Mucosa of stomach (tissue), 1 donor: ENCODE measurements at regions not wholly inside any gene's neighbourhood (a gene's known extent, or its start where the extent isn't known, plus 50 kb on each side); places are given as distances from the start of the nearest gene placed in this dataset.
"Not testable (repeated sequence)": the region's sequence is repeated elsewhere in the genome, so short reads cannot be mapped to it uniquely, and the experiment has no call there.

Experiments
- H3K27me3 ChIP-seq: one replicate; pipeline ENCODE4 v1.7.0; 2013; ENCODE audit warnings: mild to moderate bottlenecking, low read length; ENCODE audit not compliant: control insufficient read depth, insufficient read depth
- H3K36me3 ChIP-seq: one replicate; pipeline ENCODE4 v1.7.0; 2013; ENCODE audit warnings: low read length; ENCODE audit not compliant: control insufficient read depth, insufficient read depth
- H3K4me1 ChIP-seq: one replicate; pipeline ENCODE4 v1.7.0; 2013; ENCODE audit warnings: mild to moderate bottlenecking, low read length; ENCODE audit not compliant: control insufficient read depth, insufficient read depth
- H3K4me3 ChIP-seq: one replicate; pipeline ENCODE4 v1.7.0; 2013; ENCODE audit warnings: low read length
- H3K9ac ChIP-seq: one replicate; pipeline ENCODE4 v1.7.0; 2013; ENCODE audit warnings: mild to moderate bottlenecking, low read length, moderate library complexity
- H3K9me3 ChIP-seq: one replicate; pipeline ENCODE4 v1.7.0; 2013; ENCODE audit warnings: mild to moderate bottlenecking, low read length, moderate library complexity; ENCODE audit not compliant: control insufficient read depth
- donor health status: Pancreatic carcinoma.

GRCh38 chrX:13492286-13492685, 77.1 kb upstream of the EGFL6 start:
- H3K4me3 ChIP-seq = no peak overlapping the region
- no peaks in the 10 kb centered on the region for H3K27me3 ChIP-seq
- H3K4me1 ChIP-seq = peaks cover 30% of the 10 kb centered on the region
- H3K9me3 ChIP-seq = no peaks in the 10 kb centered on the region
- no peaks in the 10 kb centered on the region for H3K36me3 ChIP-seq
- no peak overlapping the region for H3K9ac ChIP-seq

DNA sequence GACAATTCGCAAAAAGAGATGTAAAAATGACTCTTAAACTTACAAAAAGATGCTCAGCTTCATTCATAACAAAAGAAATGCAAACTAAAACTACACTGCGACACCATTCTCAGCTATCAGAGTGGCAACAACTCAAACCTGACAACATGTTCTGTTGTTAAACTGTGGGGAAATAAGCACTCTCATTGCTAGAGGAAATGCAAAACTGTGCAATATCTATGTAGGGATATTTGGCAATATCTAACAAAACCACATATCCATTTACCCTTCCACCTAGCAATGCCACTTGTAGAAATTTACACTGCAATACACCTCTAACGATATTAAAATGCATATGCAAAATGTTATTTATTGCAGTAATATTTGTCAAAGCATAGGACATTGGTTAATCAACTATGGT, 78.3 kb upstream of the EGFL6 start:
- Histone ChIP-seq H3K36me3 (no peaks in the 10 kb centered on the region), H3K4me1 (peaks cover 39% of the 10 kb centered on the region), H3K27me3 (no peaks in the 10 kb centered on the region), H3K9me3 (no peaks in the 10 kb centered on the region), H3K9ac (no peak overlapping the region), H3K4me3 (no peak overlapping the region)

- peaks cover 36% of the 10 kb centered on the region for H3K4me1 ChIP-seq
- no peaks in the 10 kb centered on the region for H3K9me3 ChIP-seq
- H3K36me3 ChIP-seq = no peaks in the 10 kb centered on the region
- H3K27me3 ChIP-seq = no peaks in the 10 kb centered on the region
- no peak overlapping the region for H3K4me3 ChIP-seq
- no peak overlapping the region for H3K9ac ChIP-seq
Measured at GRCh38 chrX:13489454-13489853, 79.9 kb upstream of the EGFL6 start.

DNA sequence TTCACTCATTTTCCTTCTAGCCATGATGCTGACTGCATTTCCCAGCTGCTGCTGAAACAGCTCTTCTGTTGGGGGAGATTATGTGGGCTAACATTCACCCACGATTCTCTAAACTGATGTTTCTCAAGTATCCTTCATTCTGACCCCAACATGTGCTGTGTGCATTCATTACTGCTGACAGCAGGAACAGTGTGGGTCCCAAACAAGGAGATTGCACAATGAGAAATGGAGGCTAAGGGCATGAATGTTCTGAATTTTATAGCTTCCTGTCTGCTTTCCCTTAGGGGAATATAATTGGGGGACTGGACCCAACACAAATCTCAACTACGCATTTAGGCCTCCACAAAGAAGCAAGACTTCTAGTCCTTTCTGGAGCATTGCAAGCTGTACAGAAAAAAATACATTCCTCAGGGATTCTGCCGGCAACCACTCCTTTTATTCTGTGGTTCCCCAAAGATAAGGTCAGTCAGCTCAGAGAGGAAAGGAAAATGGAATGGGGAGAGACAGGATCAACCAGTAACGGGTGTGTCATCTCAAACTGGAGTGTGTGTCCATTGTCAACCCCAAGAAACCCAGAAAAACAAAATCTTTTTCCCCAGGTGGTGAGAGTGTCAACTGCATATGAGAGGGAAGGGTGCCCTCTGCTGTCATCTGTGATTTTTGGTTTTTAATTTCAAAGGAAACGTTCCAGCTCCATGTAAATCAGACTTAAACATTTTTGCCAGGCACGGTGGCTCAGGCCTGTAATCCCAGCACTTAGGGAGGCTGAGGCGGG, 81.5 kb upstream of the EGFL6 start:
- Histone ChIP-seq H3K9me3 (no peaks in the 10 kb centered on the region), H3K36me3 (no peaks in the 10 kb centered on the region), H3K27me3 (no peaks in the 10 kb centered on the region), H3K4me3 (no peak overlapping the region), H3K9ac (peak overlapping the region; percentile 39), H3K4me1 (peaks cover 36% of the 10 kb centered on the region)

- no peak overlapping the region for H3K4me3 ChIP-seq
- no peaks in the 10 kb centered on the region for H3K9me3 ChIP-seq
- no peaks in the 10 kb centered on the region for H3K27me3 ChIP-seq
- no peaks in the 10 kb centered on the region for H3K36me3 ChIP-seq
- no peak overlapping the region for H3K9ac ChIP-seq
- H3K4me1 ChIP-seq = peaks cover 36% of the 10 kb centered on the region
Measured at GRCh38 chrX:13485167-13485566, 84.2 kb upstream of the EGFL6 start.

GRCh38 chrX:13483773-13484172, 85.6 kb upstream of the EGFL6 start:
- H3K4me1 ChIP-seq = peaks cover 32% of the 10 kb centered on the region
- no peak overlapping the region for H3K4me3 ChIP-seq
- no peaks in the 10 kb centered on the region for H3K27me3 ChIP-seq
- no peak overlapping the region for H3K9ac ChIP-seq
- no peaks in the 10 kb centered on the region for H3K36me3 ChIP-seq
- no peaks in the 10 kb centered on the region for H3K9me3 ChIP-seq

DNA sequence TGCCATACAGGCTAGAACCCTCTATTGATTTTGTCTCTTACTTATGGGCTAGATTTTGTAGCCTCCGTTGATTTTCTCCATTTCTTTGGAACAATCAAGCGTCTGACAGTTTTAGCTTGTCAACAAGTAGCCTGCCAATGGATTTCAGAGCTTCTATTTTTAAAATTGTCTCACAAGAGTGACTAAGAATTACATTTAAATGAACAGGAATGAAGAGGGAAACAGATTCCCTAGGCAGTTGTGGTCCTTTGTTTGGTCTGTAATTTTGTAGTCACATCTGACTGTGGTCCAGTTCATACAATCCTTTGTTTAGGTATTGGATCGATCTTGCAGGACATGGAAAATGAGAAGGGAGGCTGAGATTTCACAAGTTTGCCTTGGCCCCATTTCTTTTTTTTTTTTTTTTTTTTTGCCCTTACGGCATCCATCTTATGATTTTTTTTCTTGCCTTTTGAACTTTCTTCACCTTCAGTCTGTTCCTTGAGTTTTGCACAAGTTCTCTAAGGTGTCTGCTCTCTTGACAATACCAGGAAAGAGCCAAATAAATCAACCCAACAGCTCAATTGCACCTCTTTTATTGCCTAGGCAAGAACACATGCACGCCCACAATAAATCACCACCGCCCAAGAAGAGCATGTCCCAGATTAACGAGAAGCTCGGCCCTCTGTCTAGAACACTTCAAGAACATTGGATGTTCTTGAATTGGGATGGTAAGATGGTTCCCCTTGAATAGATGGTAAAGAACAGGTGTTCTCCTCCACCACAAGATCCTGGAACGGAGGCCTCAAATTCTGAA, 86.5 kb upstream of the EGFL6 start:
- no peaks in the 10 kb centered on the region for H3K9me3 ChIP-seq
- no peaks in the 10 kb centered on the region for H3K36me3 ChIP-seq
- H3K4me1 ChIP-seq = peaks cover 26% of the 10 kb centered on the region
- H3K4me3 ChIP-seq = no peak overlapping the region
- no peaks in the 10 kb centered on the region for H3K27me3 ChIP-seq
- H3K9ac ChIP-seq = no peak overlapping the region

DNA sequence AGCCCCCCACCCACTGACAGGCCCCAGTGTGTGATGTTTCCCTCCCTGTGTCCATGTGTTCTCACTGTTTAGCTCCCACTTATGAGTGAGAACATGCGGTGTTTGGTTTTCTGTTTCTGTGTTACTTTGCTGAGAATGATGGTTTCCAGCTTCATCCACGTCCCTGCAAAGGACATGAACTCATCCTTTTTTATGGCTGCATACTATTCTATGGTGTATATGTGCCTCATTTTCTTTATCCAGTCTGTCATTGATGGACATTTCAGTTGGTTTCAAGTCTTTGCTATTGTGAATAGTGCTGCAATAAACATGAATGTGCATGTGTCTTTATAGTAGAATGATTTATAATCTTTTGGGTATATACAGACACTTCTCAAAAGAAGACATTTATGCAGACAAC, 88.6 kb upstream of the EGFL6 start:
- H3K9me3 ChIP-seq, H3K4me3 ChIP-seq, H3K36me3 ChIP-seq, H3K9ac ChIP-seq, H3K27me3 ChIP-seq: not testable (repeated sequence)
- H3K4me1 ChIP-seq = peaks cover 11% of the 10 kb centered on the region

GRCh38 chrX:13479452-13479813, 90.0 kb upstream of the EGFL6 start:
- H3K9ac ChIP-seq = no peak overlapping the region
- H3K4me3 ChIP-seq = no peak overlapping the region
- peaks cover 7% of the 10 kb centered on the region for H3K4me1 ChIP-seq
- H3K9me3 ChIP-seq = no peaks in the 10 kb centered on the region
- no peaks in the 10 kb centered on the region for H3K36me3 ChIP-seq
- no peaks in the 10 kb centered on the region for H3K27me3 ChIP-seq

- peaks cover 7% of the 10 kb centered on the region for H3K4me1 ChIP-seq
- H3K27me3 ChIP-seq = no peaks in the 10 kb centered on the region
- H3K9ac ChIP-seq = no peak overlapping the region
- no peaks in the 10 kb centered on the region for H3K9me3 ChIP-seq
- H3K4me3 ChIP-seq = no peak overlapping the region
- no peaks in the 10 kb centered on the region for H3K36me3 ChIP-seq
Measured at GRCh38 chrX:13478740-13479451, 90.5 kb upstream of the EGFL6 start.

- no peaks in the 10 kb centered on the region for H3K36me3 ChIP-seq
- H3K9ac ChIP-seq = no peak overlapping the region
- H3K4me3 ChIP-seq = no peak overlapping the region
- peaks cover 7% of the 10 kb centered on the region for H3K4me1 ChIP-seq
- no peaks in the 10 kb centered on the region for H3K27me3 ChIP-seq
- H3K9me3 ChIP-seq = no peaks in the 10 kb centered on the region
Measured at GRCh38 chrX:13476384-13476783, 93.0 kb upstream of the EGFL6 start.

DNA sequence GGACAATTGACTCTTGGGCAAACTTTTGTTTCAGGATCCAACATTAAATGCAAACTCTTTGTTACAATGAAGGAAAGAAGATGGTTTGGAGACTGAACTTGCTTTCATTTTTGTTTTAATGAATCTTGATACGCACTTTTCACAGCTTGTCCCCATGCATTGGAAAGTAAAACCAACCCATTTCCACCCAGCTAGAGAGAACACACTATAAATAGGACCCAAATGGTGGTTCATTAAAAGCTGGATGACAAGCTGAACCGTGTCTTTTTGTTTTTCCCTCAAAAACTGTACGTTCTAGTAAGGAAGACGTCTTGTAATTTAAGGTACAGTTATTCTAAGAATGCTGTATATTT, 95.3 kb upstream of the EGFL6 start:
- no peak overlapping the region for H3K9ac ChIP-seq
- no peak overlapping the region for H3K4me3 ChIP-seq
- H3K27me3 ChIP-seq = no peaks in the 10 kb centered on the region
- peaks cover 6% of the 10 kb centered on the region for H3K4me1 ChIP-seq
- no peaks in the 10 kb centered on the region for H3K9me3 ChIP-seq
- H3K36me3 ChIP-seq = no peaks in the 10 kb centered on the region
